GM19035 (cell line): ENCODE measurements at regions not wholly inside any gene's neighbourhood (a gene's known extent, or its start where the extent isn't known, plus 50 kb on each side); places are given as distances from the start of the nearest gene placed in this dataset.

ENCODE experiments used
- ATAC-seq: cut with Tn5 transposase; IDR thresholded peaks from one replicate; pipeline ENCODE4 v1.9.1; 2021; ENCODE audit not compliant: unreplicated experiment

DNA sequence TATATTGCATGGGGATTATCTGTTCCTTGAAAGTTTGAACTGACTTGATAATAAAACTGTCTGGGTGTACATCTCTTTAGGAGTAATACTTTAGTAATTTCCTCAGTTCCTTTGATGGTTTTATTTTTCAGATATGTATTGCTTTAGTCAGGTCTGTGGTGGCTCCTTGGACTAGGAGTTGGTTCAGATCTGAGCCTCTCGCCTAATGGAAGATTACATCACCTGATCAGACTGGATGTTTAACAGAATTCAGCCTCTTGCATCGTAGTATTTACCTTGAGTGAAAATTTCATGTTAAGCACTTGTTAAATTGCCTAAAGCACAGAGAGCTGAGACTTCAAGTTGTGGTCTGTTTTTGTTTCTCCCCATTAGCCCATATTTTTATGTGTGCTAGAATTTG is 267.3 kb downstream of the MAP2K4 start:
- ATAC-seq, result no peak

DNA sequence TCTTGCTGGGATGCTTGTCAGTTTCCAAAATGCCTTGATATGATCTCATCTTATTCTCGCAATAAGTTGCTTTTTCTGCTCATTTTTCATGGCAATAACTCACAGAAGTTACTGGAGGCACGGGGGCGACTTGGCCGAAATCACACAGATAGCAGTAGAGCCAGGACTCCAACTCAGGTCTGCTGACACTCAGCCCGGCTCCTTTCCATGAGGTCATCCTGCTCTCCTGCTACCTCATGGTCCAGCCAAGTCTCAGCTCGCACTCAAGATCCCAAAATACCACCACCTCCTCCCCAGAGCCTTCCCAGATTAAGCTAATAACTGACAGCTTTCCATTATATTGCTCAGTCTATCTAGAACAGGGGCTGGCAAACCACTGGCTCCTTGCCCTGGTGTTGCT is 269.5 kb downstream of the MAP2K4 start:
- no peak for ATAC-seq

- ATAC-seq, result no peak
These were observed 275.5 kb downstream of the MAP2K4 start for GRCh38 chr17:12296209-12296625.

DNA sequence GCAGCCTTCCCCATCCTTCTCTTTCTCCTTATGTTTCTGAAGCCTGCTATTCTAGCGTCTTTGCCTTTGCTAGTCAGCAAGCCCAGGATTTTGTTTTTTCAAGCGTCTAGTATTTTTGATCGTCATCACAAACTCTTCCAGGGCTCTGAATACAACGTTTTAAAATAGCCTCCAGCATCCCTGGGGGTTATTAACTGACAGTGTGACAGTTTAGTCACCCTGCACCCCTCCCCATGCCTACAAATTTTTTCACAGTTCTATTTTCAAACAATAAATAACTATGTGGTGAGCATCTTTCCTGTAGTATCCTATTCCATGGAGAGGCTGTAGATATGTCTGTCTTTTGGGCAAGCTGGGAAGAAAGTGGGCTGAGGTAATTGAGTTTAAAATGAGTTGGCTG is 280.9 kb downstream of the MAP2K4 start:
- ATAC-seq, result no peak

- ATAC-seq, result no peak
These were observed 282.0 kb downstream of the MAP2K4 start for GRCh38 chr17:12302711-12303110.

- no peak for ATAC-seq
These were observed 290.1 kb downstream of the MAP2K4 start for GRCh38 chr17:12310811-12311210.

GRCh38 chr17:12312692-12313091 is 292.0 kb downstream of the MAP2K4 start:
- ATAC-seq, result no peak

DNA sequence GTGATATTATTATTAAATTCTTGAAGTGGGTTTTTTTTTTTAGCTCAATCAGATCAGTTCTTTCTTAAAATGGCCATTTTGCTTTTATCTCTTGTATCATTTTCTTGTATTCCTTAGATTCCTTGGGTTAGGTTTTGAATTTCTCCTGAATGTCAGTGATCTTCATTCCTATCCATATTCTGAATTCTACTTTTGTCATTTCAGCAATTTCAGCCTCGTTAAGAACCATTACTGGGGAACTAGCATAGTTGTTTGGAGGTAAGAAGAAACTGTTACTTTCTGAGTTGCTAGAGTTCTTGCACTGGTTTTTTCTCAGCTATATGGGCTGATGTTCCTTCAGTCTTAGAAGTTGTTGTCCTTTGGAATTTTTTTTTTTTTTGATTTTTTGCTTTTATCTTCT is 293.1 kb downstream of the MAP2K4 start:
- no peak for ATAC-seq

DNA sequence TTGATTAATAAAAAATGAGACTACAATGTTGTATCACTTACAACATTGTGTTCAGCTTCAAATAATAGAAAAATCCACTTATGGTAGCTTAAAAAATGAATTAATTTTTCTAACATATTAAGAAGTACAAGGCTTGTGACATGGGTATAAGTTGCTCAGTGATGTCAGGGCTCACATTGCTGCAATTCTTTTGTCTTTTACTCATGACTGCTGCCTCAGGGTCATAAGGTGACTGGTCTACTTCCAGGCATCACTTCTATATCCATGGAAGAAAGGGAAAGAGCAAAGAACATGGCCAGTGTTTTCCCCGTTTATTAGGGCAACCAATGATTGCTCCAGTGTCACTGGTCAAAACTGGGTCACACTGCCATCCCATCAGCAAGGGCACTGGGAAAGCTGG is 295.3 kb downstream of the MAP2K4 start:
- ATAC-seq, result no peak

DNA sequence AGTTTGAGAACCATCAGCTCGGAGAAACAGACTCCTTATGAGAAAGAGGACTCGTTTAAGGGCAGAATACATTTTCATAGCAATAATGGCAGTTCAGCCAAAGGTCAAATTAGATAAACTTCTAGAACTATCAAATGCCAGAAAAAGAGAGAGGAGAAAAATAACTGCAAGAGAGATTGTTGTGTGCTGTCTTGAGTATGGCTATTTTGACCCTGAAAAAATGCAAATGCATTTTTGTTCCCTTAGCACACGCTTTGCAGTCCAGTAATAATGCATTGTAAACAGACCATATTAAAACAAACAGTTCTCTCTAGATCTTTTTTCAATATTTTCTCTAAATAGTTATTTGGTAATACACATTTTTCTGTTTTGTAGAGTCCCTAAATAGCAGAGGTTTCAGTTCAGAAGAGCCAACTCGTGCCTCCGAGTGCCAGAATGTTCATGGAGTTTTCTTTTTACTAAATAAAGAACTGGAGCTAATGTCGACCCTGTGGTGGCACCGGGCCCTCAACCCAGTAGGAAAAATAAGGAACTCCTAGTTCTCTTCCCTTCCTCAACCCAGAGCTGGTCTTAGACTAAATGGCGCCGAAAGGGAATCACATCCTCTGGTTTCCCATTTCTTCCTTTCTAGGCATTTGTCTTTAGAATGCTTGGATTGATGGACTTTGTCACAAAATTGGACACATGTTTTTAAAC is 298.0 kb downstream of the MAP2K4 start:
- no peak for ATAC-seq

DNA sequence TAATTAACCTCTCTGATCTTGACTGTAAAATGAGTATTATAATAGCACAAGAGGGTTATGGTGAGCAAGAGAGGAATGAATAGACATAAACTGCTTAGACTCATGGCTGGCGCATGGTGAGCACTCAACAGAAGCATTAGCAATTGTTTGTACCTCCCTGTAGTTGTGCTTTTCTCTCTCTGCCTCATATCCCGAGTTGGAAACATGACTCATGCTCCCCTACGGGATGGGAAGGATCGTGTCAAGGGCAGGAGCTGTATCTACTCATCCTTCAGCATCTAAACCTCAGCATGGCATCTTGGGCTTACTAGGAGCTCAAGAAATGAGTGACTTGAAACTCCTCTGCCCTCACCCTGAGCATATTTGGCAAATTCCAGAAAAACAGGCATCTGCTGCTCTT is 299.6 kb downstream of the MAP2K4 start:
- no peak for ATAC-seq

- ATAC-seq, result no peak
These were observed 307.5 kb downstream of the MAP2K4 start for GRCh38 chr17:12328204-12328603.

DNA sequence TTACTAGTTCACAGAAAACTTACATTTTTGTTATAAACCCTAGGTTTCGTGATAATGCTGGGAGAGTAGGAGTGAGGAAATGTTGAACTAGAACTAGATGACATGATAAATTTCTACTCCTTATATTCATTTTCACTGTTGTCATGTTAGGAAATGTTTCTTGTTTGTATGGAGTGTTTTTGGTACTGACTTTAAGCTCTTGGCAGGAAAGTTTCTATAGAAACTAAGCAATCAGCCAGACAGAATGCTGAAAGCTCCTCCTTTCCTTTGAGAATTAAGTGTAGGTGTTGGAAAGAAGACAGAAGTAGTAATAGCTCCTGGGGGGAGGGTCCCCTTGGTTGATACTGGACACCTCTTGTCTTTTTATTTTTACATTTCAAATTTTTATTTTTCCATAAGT is 309.8 kb downstream of the MAP2K4 start:
- no peak for ATAC-seq

- no peak for ATAC-seq
These were observed 320.7 kb downstream of the MAP2K4 start for GRCh38 chr17:12341328-12341727.

DNA sequence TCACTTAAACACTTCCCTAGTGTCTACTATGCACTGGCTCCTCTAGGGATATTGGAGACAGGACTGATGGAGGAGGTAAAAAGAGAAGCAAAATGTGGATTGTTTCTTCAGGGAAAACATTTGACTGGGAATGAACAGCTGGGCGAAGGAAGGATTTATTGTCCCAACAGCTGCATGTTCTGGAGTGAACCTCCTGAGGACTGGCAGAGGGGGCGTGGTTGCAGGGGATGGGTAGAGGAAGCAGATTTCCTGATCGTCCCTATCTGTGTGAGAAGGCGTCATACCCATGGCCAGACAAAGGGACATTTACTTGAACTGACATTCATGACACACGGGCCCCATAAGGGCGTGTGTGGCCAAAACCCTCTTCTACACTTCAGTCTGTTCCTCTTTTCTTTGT is 321.5 kb downstream of the MAP2K4 start:
- no peak for ATAC-seq

DNA sequence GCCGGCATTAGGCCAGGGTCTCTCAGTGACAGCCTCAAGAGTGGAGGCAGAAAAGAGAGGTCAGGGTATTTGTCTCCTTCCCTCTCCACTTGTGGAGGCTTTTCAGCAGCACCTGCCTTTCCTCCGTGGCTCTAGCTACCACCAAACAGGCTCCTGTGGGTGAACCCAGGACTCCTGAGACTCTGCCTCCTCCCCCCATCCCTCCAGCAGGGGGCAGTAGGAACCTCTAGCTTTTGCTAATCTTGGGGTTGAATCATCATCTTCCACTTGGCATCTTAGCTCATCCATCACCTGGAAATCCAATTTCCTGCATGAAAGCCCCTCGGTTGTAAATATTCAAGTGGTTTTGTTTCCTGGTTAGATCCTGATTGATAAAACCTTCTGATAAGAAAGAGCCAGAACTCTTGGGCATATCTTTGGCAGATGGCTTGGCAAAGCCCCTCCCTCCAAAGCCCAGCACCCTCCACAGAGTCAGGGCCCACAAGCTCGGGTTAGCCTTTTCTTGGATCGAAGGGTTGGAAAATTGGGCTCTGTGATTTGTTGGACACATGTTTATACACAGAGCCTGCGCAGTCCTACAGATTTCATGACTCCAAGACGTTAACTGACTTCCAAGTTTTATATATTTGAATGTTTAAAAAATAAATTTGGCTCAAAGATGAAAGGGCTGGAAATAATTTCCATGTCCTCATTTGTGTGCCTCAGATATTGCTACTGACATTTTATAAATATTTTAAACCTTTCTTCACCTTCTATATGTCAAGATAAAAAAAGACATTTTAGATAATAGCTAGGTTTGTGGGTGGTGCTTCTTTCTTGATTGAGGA is 322.1 kb downstream of the MAP2K4 start:
- no peak for ATAC-seq

GRCh38 chr17:12348476-12348875 is 317.2 kb upstream of the MYOCD start:
- ATAC-seq, result no peak

DNA sequence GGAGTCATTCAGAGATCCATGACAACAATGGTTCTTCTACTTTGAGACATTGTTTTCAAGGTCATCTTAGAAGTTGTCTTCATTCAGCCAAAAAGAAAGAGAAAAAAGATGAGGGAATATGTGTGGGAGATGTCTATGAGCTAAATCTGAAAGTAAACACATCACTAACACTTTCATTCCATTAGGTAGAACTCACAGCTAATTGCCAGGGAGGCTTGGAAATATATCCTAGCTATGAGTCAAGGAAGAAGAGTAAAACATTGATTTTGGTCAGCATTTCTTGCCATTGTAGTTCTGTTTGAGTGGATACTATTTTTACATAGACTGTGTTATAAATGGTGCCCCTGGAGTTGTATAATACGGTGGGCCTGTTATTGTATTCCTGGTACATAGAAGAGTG is 316.4 kb upstream of the MYOCD start:
- ATAC-seq, result no peak

DNA sequence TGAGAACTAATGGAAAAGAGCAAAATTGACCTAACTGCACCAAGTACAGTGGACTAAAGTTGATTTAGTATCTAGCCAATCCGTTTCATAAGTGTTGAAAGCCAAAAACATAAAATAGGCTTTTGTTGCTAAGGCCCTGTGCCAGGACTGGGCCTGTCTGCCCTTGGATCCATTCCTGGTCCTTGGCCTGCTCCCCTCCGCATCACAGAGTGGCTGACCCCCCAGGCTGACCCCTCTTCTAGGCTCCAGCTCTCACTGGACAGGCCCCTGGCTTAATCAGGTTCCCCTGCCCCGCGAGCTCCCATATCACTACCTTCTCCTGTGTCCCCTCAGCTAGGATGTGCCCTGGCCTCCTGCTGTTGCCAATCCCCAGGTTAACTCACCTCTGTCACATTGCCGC is 313.6 kb upstream of the MYOCD start:
- ATAC-seq, result no peak

- no peak for ATAC-seq
These were observed 308.1 kb upstream of the MYOCD start for GRCh38 chr17:12357600-12357999.

GRCh38 chr17:12358477-12358876 is 307.2 kb upstream of the MYOCD start:
- no peak for ATAC-seq

DNA sequence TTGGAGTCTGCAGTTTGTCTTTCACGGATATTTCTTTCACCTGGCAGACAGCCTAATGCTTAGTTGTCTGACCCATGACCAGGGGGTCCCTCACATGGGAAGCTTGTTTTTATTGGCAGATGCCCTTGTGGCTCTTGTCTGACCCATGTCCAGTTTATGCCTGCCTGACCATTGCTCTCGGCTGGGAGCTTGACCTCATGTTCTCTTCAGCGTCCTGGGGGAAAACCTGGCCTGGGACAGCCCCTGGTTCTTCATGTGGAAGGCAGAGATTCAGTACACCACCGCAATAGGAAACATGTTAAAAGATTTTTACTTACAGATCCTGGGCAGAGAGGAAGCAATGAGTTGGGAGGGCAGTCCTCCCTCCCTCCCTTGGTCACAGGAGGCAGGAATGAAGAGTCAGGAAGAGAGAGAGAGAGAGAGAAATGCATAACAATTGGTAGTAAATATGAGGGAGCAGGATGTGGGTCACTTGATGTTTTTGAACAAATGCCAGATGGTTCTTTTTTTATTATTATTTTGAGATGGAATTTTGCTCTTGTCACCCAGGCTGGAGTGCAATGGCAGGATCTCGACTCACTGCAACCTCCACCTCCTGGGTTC is 302.7 kb upstream of the MYOCD start:
- no peak for ATAC-seq
